Osteoblast (primary cell): ENCODE measurements at regions not wholly inside any gene's neighbourhood (a gene's known extent, or its start where the extent isn't known, plus 50 kb on each side); places are given as distances from the start of the nearest gene placed in this dataset.

Experiments
- DNase-seq: peaks from one replicate; pipeline ENCODE4 v3.0.0; 2011; ENCODE audit warnings: low spot score, mixed read lengths; ENCODE audit not compliant: insufficient read length; ENCODE audit errors: missing footprints
- H2AFZ ChIP-seq: 2 replicates; pipeline ENCODE4 v1.6.0; 2011; ENCODE audit warnings: mild to moderate bottlenecking, low read length
- H3K27ac ChIP-seq: 2 replicates; pipeline ENCODE4 v1.5.1; 2011; ENCODE audit warnings: mild to moderate bottlenecking, low read depth, low read length, moderate library complexity
- H3K27me3 ChIP-seq: 2 replicates; pipeline ENCODE4 v1.6.0; 2012; ENCODE audit warnings: mild to moderate bottlenecking, control low read depth, inconsistent platforms, low read length, moderate library complexity; ENCODE audit not compliant: insufficient read depth
- H3K36me3 ChIP-seq: 2 replicates; pipeline ENCODE4 v1.5.1; 2011; ENCODE audit warnings: mild to moderate bottlenecking, low read length, control low read depth, moderate library complexity; ENCODE audit not compliant: insufficient read depth
- H3K4me1 ChIP-seq: 2 replicates; pipeline ENCODE4 v1.5.1; 2011; ENCODE audit warnings: mild to moderate bottlenecking, low read length, control low read depth, moderate library complexity; ENCODE audit not compliant: insufficient read depth
- H3K4me2 ChIP-seq: 2 replicates; pipeline ENCODE4 v1.6.0; 2011; ENCODE audit warnings: mild to moderate bottlenecking, low read length; ENCODE audit not compliant: insufficient read depth
- H3K4me3 ChIP-seq: fragments of 200-600 bp; sonication (generic); 3 replicates; pipeline ENCODE4 v1.5.1; 2012; ENCODE audit warnings: mild to moderate bottlenecking, low read length, inconsistent platforms; ENCODE audit not compliant: insufficient read depth
- H3K79me2 ChIP-seq: 2 replicates; pipeline ENCODE4 v1.6.0; 2012; ENCODE audit warnings: mild to moderate bottlenecking, low read length, control low read depth, inconsistent platforms; ENCODE audit not compliant: insufficient read depth
- H3K9me3 ChIP-seq: 2 replicates; pipeline ENCODE4 v1.5.1; 2011; ENCODE audit warnings: low read depth, low read length, control low read depth
- H4K20me1 ChIP-seq: 2 replicates; pipeline ENCODE4 v1.6.0; 2012; ENCODE audit warnings: mild to moderate bottlenecking, low read length, control low read depth; ENCODE audit not compliant: insufficient read depth
- TF ChIP-seq, protein P1 (sequence below): IDR thresholded peaks from 2 replicates; pipeline ENCODE4 v1.5.1; 2011; ENCODE audit warnings: mild to moderate bottlenecking, low read depth, low read length, moderate library complexity; ENCODE audit errors: extremely low read depth

DNA sequence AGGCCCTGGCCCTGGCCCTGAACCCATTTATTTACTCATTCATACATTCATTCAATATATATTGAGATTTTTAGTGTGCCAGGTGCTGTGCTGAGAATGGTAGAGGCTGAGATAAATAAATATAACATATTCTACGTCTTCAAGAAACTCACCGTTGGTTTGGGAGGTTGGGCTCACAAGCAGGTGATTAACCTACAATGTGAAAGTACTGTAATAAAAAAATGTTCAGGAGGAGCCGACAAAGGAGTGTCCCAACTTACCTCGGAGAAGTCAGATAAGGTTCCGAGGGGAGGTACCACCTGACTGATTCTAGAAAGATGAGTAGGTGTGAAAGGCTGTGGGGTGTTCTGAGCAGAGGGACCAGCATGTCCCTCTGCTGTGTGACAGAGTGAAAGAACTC is 479.6 kb upstream of the KLF4 start:
- no peaks in the 10 kb centered on the region for H3K9me3 ChIP-seq
- H3K4me3 ChIP-seq: no peak overlapping the region
- H3K36me3 ChIP-seq: no peaks in the 10 kb centered on the region
- H3K79me2 ChIP-seq: no peaks in the 10 kb centered on the region
- H4K20me1 ChIP-seq: no peaks in the 10 kb centered on the region
- H3K4me1 ChIP-seq: no peaks in the 10 kb centered on the region
- H3K4me2 ChIP-seq: no peak overlapping the region
- no peak overlapping the region for H2AFZ ChIP-seq
- no peak overlapping the region for H3K27ac ChIP-seq
- TF ChIP-seq, protein P1, sequence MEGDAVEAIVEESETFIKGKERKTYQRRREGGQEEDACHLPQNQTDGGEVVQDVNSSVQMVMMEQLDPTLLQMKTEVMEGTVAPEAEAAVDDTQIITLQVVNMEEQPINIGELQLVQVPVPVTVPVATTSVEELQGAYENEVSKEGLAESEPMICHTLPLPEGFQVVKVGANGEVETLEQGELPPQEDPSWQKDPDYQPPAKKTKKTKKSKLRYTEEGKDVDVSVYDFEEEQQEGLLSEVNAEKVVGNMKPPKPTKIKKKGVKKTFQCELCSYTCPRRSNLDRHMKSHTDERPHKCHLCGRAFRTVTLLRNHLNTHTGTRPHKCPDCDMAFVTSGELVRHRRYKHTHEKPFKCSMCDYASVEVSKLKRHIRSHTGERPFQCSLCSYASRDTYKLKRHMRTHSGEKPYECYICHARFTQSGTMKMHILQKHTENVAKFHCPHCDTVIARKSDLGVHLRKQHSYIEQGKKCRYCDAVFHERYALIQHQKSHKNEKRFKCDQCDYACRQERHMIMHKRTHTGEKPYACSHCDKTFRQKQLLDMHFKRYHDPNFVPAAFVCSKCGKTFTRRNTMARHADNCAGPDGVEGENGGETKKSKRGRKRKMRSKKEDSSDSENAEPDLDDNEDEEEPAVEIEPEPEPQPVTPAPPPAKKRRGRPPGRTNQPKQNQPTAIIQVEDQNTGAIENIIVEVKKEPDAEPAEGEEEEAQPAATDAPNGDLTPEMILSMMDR: no peak
- no peaks in the 10 kb centered on the region for H3K27me3 ChIP-seq
- no peak for DNase-seq

DNA sequence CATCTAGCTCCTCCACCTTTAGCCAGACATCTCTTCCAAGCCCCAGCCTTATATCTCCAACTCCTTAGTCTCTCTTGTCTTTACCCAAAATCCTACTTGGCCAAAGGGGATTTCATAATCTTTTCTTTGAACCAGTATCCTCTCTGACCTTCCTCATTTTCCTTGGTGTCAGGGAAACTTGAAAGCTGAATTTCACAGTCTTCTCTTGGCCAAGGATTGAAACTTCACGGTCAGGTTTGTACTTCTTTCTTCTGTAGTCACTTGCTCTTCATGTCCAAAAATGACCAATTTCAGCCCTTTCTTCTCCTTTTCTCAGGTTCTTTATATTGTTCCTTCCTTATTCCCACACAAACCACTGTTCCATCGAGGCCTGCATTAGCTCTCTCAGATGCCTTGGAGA is 473.7 kb upstream of the KLF4 start:
- Histone ChIP-seq H4K20me1 (no peaks in the 10 kb centered on the region), H3K4me3 (no peak overlapping the region), H3K9me3 (no peaks in the 10 kb centered on the region), H3K79me2 (no peaks in the 10 kb centered on the region), H3K36me3 (no peaks in the 10 kb centered on the region), H3K27me3 (no peaks in the 10 kb centered on the region), H2AFZ (no peak overlapping the region), H3K27ac (no peak overlapping the region), H3K4me1 (no peaks in the 10 kb centered on the region), H3K4me2 (no peak overlapping the region)
- TF ChIP-seq, protein P1: no peak
- DNase-seq: no peak

DNA sequence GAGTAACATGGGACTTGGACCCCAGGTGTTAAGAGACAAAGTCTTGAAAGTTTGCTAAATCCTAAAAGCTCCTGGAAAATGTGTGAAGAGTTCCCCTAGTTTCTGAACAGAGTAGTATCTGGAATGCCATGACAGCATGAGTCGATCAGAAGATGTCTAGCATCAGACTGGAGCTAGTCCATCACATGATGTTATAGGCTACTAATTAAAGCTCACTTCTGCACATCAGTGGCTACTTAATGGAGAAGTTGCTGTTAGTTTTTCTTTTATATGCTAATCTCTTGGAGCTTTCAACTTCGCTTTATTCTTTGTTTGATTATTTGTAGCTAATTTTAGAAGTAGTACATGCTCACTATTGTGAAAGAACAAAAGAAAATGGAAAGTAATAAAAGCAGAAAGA is 471.3 kb upstream of the KLF4 start:
- no peak overlapping the region for H3K4me3 ChIP-seq
- no peak overlapping the region for H2AFZ ChIP-seq
- H3K4me2 ChIP-seq: no peak overlapping the region
- no peaks in the 10 kb centered on the region for H4K20me1 ChIP-seq
- DNase-seq: no peak
- no peaks in the 10 kb centered on the region for H3K9me3 ChIP-seq
- no peaks in the 10 kb centered on the region for H3K79me2 ChIP-seq
- H3K27ac ChIP-seq: no peak overlapping the region
- H3K36me3 ChIP-seq: no peaks in the 10 kb centered on the region
- no peaks in the 10 kb centered on the region for H3K4me1 ChIP-seq
- TF ChIP-seq, protein P1: no peak
- H3K27me3 ChIP-seq: no peaks in the 10 kb centered on the region

DNA sequence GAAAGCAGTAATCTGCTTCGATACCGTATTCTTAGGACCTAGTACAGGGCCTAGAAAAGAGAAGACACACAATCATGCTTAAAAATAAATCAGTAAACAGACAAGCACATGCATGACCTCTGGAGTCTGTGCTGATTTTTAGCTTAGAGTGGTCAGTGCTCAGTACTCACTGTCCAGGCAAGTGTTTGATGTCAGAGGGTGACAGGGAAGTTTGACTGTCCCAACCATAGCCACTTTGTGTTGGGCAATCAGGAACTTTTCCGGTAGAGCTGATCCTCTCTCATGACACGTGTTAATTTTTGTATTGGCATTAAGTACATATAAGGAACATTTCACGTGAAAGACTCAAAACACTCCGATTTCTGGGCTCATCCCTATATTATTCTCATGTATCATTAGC is 464.7 kb upstream of the KLF4 start:
- Histone ChIP-seq H3K4me3 (no peak overlapping the region), H3K4me2 (no peak overlapping the region), H3K36me3 (no peaks in the 10 kb centered on the region), H3K4me1 (no peaks in the 10 kb centered on the region), H3K27ac (no peak overlapping the region), H3K27me3 (no peaks in the 10 kb centered on the region), H4K20me1 (no peaks in the 10 kb centered on the region), H3K79me2 (no peaks in the 10 kb centered on the region), H2AFZ (no peak overlapping the region), H3K9me3 (no peaks in the 10 kb centered on the region)
- no peak for DNase-seq
- TF ChIP-seq, protein P1: no peak
